Progenitor cell of endocrine pancreas (in vitro differentiated cells): ENCODE measurements at regions not wholly inside any gene's neighbourhood (a gene's known extent, or its start where the extent isn't known, plus 50 kb on each side); places are given as distances from the start of the nearest gene placed in this dataset.
"Not testable (repeated sequence)": the region's sequence is repeated elsewhere in the genome, so short reads cannot be mapped to it uniquely, and the experiment has no call there.

Source experiments
- DNase-seq: peaks from one replicate; pipeline ENCODE4 v3.0.0; 2021; ENCODE audit warnings: low spot score; ENCODE audit not compliant: unreplicated experiment
- H3K27ac Mint-ChIP-seq: 2 replicates; pipeline ENCODE4 v1.8.0; 2021; ENCODE audit warnings: mild to moderate bottlenecking, moderate library complexity, mixed read lengths
- H3K27me3 Mint-ChIP-seq: 2 replicates; pipeline ENCODE4 v1.8.0; 2021; ENCODE audit warnings: mixed read lengths
- H3K36me3 Mint-ChIP-seq: 2 replicates; pipeline ENCODE4 v1.8.0; 2022; ENCODE audit warnings: mixed read lengths; ENCODE audit not compliant: insufficient read depth
- H3K4me1 Mint-ChIP-seq: 2 replicates; pipeline ENCODE4 v1.8.0; 2021; ENCODE audit warnings: low read depth, mixed read lengths
- H3K4me3 Mint-ChIP-seq: 2 replicates; pipeline ENCODE4 v1.8.0; 2021; ENCODE audit warnings: low read depth, mild to moderate bottlenecking, moderate library complexity, mixed read lengths
- H3K9me3 Mint-ChIP-seq: 2 replicates; pipeline ENCODE4 v1.8.0; 2021; ENCODE audit warnings: low read depth, mixed read lengths

- H3K9me3 Mint-ChIP-seq, H3K36me3 Mint-ChIP-seq, H3K4me3 Mint-ChIP-seq, H3K27me3 Mint-ChIP-seq, H3K4me1 Mint-ChIP-seq, H3K27ac Mint-ChIP-seq, DNase-seq: not testable (repeated sequence)
Measured at GRCh38 chr9:94387338-94388010, 59.0 kb upstream of the NUTM2F start.

GRCh38 chr9:94388011-94388406, 59.6 kb upstream of the NUTM2F start:
- not testable (repeated sequence) for H3K36me3 Mint-ChIP-seq, H3K27ac Mint-ChIP-seq, H3K27me3 Mint-ChIP-seq, DNase-seq, H3K9me3 Mint-ChIP-seq, H3K4me1 Mint-ChIP-seq, H3K4me3 Mint-ChIP-seq

GRCh38 chr9:94390425-94391098, 62.1 kb upstream of the NUTM2F start:
- H3K9me3 Mint-ChIP-seq, H3K27ac Mint-ChIP-seq, H3K4me3 Mint-ChIP-seq, DNase-seq, H3K36me3 Mint-ChIP-seq, H3K27me3 Mint-ChIP-seq, H3K4me1 Mint-ChIP-seq: not testable (repeated sequence)

GRCh38 chr9:94392971-94393624, 64.7 kb upstream of the NUTM2F start:
- not testable (repeated sequence) for DNase-seq, H3K9me3 Mint-ChIP-seq, H3K4me1 Mint-ChIP-seq, H3K27me3 Mint-ChIP-seq, H3K27ac Mint-ChIP-seq, H3K4me3 Mint-ChIP-seq, H3K36me3 Mint-ChIP-seq

GRCh38 chr9:94397766-94398379, 69.4 kb upstream of the NUTM2F start:
- H3K9me3 Mint-ChIP-seq, H3K4me1 Mint-ChIP-seq, H3K4me3 Mint-ChIP-seq, H3K27me3 Mint-ChIP-seq, H3K36me3 Mint-ChIP-seq, DNase-seq, H3K27ac Mint-ChIP-seq: not testable (repeated sequence)

- H3K4me3 Mint-ChIP-seq, H3K27me3 Mint-ChIP-seq, H3K4me1 Mint-ChIP-seq, H3K36me3 Mint-ChIP-seq, H3K27ac Mint-ChIP-seq, H3K9me3 Mint-ChIP-seq, DNase-seq: not testable (repeated sequence)
Measured at GRCh38 chr9:94400461-94400860, 72.0 kb upstream of the NUTM2F start.

- H3K4me1 Mint-ChIP-seq, H3K9me3 Mint-ChIP-seq, DNase-seq, H3K36me3 Mint-ChIP-seq, H3K27me3 Mint-ChIP-seq, H3K27ac Mint-ChIP-seq, H3K4me3 Mint-ChIP-seq: not testable (repeated sequence)
Measured at GRCh38 chr9:94402795-94403194, 74.4 kb upstream of the NUTM2F start.

- H3K4me1 Mint-ChIP-seq, H3K9me3 Mint-ChIP-seq, H3K27me3 Mint-ChIP-seq, H3K36me3 Mint-ChIP-seq, H3K27ac Mint-ChIP-seq, H3K4me3 Mint-ChIP-seq, DNase-seq: not testable (repeated sequence)
Measured at GRCh38 chr9:94403571-94403970, 75.1 kb upstream of the NUTM2F start.

- not testable (repeated sequence) for H3K9me3 Mint-ChIP-seq
Measured at GRCh38 chr9:94413665-94414064, 85.2 kb upstream of the NUTM2F start.

GRCh38 chr9:94415111-94415510, 86.7 kb upstream of the NUTM2F start:
- not testable (repeated sequence) for H3K27ac Mint-ChIP-seq, H3K4me3 Mint-ChIP-seq, H3K36me3 Mint-ChIP-seq, H3K27me3 Mint-ChIP-seq, H3K4me1 Mint-ChIP-seq, H3K9me3 Mint-ChIP-seq, DNase-seq

More at GRCh38 chr9:94413665-94414064, 85.2 kb upstream of the NUTM2F start:
- H3K27me3 Mint-ChIP-seq, H3K27ac Mint-ChIP-seq, H3K4me1 Mint-ChIP-seq, DNase-seq, H3K36me3 Mint-ChIP-seq, H3K4me3 Mint-ChIP-seq: not testable (repeated sequence)

GRCh38 chr9:94420098-94420497, 91.7 kb upstream of the NUTM2F start:
- H3K9me3 Mint-ChIP-seq, H3K4me3 Mint-ChIP-seq, H3K27ac Mint-ChIP-seq, H3K4me1 Mint-ChIP-seq, H3K36me3 Mint-ChIP-seq, DNase-seq, H3K27me3 Mint-ChIP-seq: not testable (repeated sequence)

- not testable (repeated sequence) for H3K27me3 Mint-ChIP-seq, H3K27ac Mint-ChIP-seq, DNase-seq, H3K4me3 Mint-ChIP-seq, H3K9me3 Mint-ChIP-seq, H3K36me3 Mint-ChIP-seq, H3K4me1 Mint-ChIP-seq
Measured at GRCh38 chr9:94421951-94422350, 93.5 kb upstream of the NUTM2F start.

- H3K27ac Mint-ChIP-seq, H3K9me3 Mint-ChIP-seq, H3K4me3 Mint-ChIP-seq, H3K4me1 Mint-ChIP-seq, DNase-seq, H3K36me3 Mint-ChIP-seq, H3K27me3 Mint-ChIP-seq: not testable (repeated sequence)
Measured at GRCh38 chr9:94425312-94425711, 96.9 kb upstream of the NUTM2F start.
